HG02610 (cell line): ENCODE measurements at regions not wholly inside any gene's neighbourhood (a gene's known extent, or its start where the extent isn't known, plus 50 kb on each side); places are given as distances from the start of the nearest gene placed in this dataset.
"Not testable (repeated sequence)": the region's sequence is repeated elsewhere in the genome, so short reads cannot be mapped to it uniquely, and the experiment has no call there.

Experiments used
- ATAC-seq: cut with Tn5 transposase; IDR thresholded peaks from one replicate; pipeline ENCODE4 v1.9.1; 2021; ENCODE audit warnings: mild to moderate bottlenecking, moderate library complexity; ENCODE audit not compliant: unreplicated experiment

DNA sequence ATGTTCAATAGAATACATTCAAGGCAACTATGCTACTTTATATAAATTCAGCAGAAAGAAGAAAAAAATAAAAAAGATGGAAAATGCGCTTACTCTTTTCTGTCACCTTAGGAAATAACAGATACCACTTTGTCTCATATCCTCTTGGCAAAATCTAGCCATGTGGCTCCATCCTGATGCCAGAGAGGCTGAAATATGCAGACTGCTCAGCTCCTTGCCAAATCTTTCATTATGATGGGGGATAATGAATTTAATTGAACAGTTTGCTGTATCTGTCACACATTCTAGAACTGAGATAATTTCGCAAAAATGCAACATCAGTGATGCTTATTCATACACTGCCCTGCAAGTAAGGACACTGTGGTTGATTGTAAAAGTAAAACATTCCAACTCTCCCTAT lies 1081.5 kb downstream of the PLOD2 start:
- ATAC-seq, result no peak

DNA sequence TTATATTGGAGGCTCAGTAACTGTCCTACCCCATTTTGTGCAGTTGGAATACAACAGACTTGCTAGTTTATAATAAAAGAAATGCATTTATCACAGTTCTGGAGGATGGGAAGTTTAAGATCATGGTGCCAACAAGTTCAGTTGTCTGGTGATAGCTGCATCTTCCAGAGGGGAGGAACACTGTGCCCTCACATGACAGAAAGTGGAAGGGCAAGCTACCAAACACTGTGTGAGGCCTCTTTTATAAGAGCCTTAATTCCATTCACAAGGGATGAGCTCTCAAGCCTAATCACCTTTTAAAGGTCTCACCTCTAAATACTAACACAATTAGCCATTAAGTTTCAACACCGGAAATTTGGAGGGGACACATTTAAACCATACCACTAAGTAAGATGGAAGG lies 1073.9 kb downstream of the PLOD2 start:
- ATAC-seq, result no peak

- ATAC-seq, result no peak
These were observed 1072.1 kb downstream of the PLOD2 start for GRCh38 chr3:145088917-145089316.

GRCh38 chr3:145089337-145089736 lies 1071.6 kb downstream of the PLOD2 start:
- ATAC-seq, result no peak

GRCh38 chr3:145094355-145094941 lies 1066.5 kb downstream of the PLOD2 start:
- ATAC-seq, result peak; percentile 92

DNA sequence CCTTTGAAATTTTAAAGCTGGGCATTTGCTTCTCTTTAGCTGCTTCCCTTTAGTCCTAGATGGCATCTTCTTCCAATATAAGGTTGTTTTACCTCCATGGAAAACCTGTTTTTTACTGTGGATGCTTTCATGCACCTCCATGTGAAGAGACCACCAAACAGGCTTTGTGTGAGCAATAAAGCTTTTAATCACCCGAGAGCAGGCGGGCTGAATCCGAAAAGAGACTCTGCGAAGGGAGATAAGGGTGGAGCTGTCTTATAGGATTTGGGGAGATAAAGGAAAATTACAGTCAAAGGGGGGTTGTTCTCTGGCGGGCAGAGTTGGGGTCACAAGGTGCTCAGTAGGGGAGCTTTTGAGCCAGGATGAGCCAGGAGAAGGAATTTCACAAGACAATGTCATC lies 1049.8 kb downstream of the PLOD2 start:
- ATAC-seq, result not testable (repeated sequence)

GRCh38 chr3:145116769-145117168 lies 1044.2 kb downstream of the PLOD2 start:
- ATAC-seq, result no peak

GRCh38 chr3:145118303-145118702 lies 1042.7 kb downstream of the PLOD2 start:
- no peak for ATAC-seq

GRCh38 chr3:145124900-145125678 lies 1035.9 kb downstream of the PLOD2 start:
- ATAC-seq, result no peak

DNA sequence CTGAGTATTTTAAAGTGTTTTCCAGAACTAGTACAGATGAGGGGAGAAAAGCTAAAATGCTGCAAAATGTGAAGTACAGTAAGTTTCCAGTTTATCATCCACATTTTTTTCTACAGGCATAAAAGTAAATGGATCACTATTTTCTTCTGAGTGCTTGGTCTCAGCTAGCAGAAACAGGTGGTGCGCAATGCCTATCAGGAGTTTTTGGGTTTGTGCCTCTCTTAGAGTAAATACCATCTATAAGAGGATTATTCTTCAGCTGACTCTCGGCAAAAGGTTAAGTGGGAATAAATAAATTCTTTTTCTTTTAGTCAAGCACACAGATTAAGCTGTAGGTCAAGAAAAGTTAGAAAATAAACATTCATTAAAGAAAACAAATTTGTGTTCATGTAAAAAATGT lies 1027.7 kb downstream of the PLOD2 start:
- ATAC-seq, result no peak

GRCh38 chr3:145134738-145135137 lies 1026.2 kb downstream of the PLOD2 start:
- no peak for ATAC-seq

DNA sequence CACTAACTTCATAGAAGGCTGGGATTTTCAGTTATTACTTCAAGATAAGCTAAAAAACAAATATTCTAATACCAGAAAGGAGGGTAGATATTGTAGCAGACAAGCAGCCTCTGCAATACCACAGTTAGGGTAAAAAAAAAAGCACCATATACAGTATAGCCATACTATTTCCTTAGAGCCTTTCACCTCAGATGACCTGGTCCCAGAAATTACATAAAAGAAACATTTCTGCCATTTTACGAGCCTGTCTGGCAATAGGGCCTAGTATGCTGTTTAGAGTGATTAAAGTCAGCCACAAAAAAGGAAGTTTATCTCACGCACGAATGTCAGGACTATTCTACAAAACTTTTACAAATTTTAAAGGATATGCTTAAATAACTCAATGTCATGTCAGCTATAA lies 1016.6 kb downstream of the PLOD2 start:
- no peak for ATAC-seq

- ATAC-seq, result no peak
These were observed 1015.5 kb downstream of the PLOD2 start for GRCh38 chr3:145145461-145145860.

GRCh38 chr3:145159640-145160039 lies 1001.3 kb downstream of the PLOD2 start:
- ATAC-seq, result no peak

DNA sequence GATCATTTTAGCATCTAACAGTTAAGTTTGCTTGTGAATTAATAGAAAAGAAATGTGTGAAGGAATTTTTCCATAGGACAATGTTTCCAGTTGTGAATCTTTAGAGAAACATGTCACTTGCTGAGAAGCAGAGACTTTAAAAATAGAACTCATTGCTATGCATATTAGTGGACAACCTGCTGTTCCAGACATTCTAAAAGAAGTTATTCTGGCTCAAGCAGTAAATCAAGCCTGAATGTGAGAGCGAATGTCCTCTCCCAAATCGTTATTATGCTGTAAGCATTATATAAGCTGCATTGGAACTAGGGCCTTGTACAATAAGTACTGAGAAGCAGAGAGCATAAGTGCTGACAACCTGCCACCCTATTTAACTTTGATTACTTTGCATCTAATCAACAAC lies 990.9 kb downstream of the PLOD2 start:
- no peak for ATAC-seq

DNA sequence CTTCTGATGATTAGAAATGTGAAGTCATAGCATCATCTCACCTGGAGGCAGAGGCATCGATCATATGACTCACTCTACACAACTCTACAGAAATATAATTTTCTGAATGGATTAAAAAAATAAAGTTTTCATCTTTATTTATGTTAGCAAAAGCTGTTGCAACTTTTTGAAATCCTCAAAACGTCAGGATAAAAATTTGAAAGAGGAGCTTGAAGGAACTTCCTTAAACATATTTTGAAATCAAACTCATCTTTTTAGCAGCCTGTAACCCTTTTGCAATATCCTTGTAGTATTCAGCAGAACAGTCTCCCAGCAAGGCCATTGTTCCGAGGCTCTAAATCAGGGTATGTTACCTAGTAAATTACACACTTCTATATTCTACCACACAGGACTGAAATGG lies 985.4 kb downstream of the PLOD2 start:
- ATAC-seq, result no peak

DNA sequence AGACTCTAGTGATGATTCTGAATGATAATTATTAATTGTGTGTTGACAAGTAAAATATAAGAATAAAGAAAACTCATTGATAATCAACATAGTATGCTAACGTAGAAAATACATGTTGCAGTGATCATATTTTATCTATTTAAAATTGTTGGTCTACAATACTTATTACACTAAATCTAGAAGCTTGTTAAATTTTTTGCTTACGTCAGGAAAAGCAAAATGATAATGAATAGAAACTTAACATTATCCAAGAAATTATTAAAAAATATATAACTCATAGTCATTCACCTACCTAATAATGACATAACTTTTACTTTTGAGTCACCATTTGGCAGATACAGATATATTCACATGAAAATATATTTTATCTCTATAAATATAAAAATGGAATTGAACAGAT lies 984.1 kb downstream of the PLOD2 start:
- ATAC-seq, result no peak

DNA sequence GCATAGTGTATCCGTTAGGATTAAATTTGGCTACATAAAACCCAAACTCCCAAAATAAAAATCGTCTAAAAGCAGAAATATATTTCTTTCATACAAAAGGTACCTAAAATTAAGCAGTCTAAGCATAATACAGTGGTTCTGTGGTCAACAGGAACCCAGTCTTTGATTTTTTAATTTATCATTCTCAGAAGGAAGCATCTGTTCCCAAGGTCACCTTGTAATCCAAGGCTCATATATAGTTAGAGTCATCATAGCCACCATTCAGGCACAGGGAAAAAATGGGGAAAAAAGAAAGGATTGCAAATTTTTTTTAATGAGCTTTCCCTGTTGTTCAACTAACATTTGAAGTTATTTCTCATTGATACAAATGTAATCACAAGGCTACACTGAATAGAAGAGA lies 983.2 kb downstream of the PLOD2 start:
- no peak for ATAC-seq

GRCh38 chr3:145182196-145182911 lies 978.6 kb downstream of the PLOD2 start:
- no peak for ATAC-seq

- ATAC-seq, result no peak
These were observed 977.7 kb downstream of the PLOD2 start for GRCh38 chr3:145183261-145183660.

- ATAC-seq, result no peak
These were observed 972.8 kb downstream of the PLOD2 start for GRCh38 chr3:145188079-145188770.
